ENCODE measurements at regions not wholly inside any gene's neighbourhood (a gene's known extent, or its start where the extent isn't known, plus 50 kb on each side); places are given as distances from the start of the nearest gene placed in this dataset.
"Not testable (repeated sequence)": the region's sequence is repeated elsewhere in the genome, so short reads cannot be mapped to it uniquely, and the experiment has no call there.

GRCh38 chr10:2340831-2341647, 603.7 kb upstream of the ADARB2 start:
- DNase-seq (ENCODE audit: low spot score), result no peak

GRCh38 chr10:2335626-2336025, 598.3 kb upstream of the ADARB2 start:
- no peak for DNase-seq (ENCODE audit: low spot score)

DNA sequence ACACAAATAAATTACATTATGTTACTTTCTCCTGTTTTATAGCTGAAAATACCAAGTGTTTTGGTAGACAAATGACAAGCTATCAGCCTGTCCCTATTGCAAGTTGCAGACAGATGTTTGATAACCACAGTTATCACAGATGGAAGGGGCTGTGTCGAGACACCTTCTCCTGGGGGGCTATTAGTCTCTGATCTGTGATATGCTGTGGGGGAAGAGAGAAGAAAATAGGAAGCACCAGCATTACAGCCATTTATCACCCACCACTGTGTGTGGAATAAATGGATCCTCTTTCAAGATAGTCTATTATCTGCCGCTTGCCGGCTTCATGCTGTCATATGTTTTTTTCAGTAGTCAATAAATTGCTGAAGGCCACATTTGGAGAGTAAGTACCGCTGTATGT, 597.2 kb upstream of the ADARB2 start:
- no peak for DNase-seq (ENCODE audit: low spot score)

GRCh38 chr10:2329082-2329481, 591.8 kb upstream of the ADARB2 start:
- DNase-seq (ENCODE audit: low spot score), result no peak

DNA sequence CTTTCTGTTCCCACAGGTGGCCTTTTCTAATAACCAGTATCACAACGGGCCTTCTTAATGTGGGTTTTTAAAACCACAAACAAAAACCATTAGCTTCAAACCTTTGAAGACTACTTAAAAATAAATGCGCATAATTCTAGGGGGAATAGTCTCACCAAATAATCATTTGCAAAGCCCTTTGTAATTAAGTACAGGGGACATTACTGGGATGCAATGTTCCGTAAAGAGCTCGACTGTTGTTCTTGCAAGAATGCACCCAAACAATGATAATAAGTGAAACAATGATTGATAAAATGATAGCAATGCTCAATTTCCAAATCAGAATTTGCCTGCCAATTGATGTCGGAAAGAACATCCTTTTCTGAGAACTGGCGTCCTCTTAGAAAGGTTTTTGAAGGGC, 589.1 kb upstream of the ADARB2 start:
- DNase-seq (ENCODE audit: low spot score), result no peak

- not testable (repeated sequence) for DNase-seq (ENCODE audit: low spot score)
Measured at GRCh38 chr10:2315045-2315485, 577.7 kb upstream of the ADARB2 start.

DNA sequence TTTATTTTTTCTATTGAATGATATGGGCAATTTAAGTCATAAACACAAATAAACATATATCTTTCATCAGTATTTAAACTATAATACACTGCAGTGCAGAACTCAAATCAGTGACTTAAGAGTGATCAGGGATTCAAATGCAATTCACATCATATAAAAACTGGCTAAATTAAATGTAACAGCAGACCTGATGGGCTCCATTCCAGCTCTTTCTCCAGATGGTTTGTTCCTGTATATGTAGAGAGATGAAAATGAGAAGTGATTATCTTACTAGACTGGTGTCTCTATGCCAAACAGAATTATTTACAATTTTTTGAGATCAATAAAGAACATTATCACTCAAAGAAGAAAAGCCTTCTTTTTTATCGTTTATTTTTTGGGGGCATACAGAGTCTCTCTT, 568.8 kb upstream of the ADARB2 start:
- DNase-seq (ENCODE audit: low spot score), result no peak

DNA sequence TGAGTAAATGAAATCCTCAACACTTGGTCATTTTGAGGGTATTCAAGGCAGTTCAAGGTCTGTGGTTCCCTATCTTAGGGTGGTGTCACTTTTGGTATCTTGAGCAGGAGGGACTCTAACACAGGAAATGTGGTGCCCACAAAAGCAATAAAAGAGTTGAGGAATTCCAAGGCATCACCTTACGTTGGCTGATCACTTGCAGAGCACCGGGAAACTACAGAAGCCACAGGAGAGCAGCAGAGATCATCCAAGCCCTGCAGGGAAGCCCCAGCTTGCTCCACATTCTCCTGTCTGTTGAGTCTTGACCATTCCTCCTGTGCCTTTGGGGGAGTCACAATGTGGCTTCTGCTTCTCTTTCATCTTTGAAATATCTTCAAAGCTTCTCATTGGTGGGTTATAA, 565.8 kb upstream of the ADARB2 start:
- no peak for DNase-seq (ENCODE audit: low spot score)

DNA sequence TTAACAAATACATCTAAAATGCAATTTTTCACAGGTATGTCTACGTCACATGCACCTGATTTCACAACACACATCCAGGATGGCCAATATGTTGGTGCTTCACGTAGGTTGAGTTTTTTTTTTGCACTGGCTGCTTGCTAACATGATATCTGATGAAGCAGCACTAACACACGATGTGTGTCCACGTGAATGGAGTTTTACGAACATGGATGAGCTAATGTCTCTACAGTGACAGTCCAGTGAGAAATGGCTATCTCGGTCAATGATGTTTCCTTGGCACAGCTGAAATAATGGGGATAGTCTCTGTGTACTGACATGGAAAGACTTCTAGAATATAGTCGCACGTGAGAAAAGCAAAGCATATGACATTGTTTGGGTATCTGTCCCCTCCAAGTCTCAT, 563.9 kb upstream of the ADARB2 start:
- DNase-seq (ENCODE audit: low spot score), result no peak

GRCh38 chr10:2300231-2300630, 562.9 kb upstream of the ADARB2 start:
- no peak for DNase-seq (ENCODE audit: low spot score)

- DNase-seq (ENCODE audit: low spot score), result no peak
Measured at GRCh38 chr10:2296179-2296891, 559.0 kb upstream of the ADARB2 start.

DNA sequence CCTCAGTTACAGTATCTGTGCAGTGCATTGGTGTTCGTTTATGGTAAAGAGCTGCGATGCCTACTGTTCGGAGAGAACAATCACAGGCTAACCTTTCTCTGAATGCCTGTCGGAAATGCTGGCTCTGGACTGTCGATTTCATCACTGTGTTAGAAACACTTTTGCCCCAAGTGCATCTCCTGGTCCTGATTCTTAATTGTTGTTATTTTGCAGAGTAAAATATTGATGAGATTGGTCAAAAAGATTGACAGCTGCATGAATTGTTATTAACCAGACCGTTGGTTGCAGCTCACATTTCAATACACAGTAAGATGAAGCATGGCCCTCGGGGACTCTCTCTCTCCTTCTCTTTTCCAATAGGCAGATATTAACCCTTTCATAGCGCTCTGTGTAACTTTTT, 557.4 kb upstream of the ADARB2 start:
- no peak for DNase-seq (ENCODE audit: low spot score)

DNA sequence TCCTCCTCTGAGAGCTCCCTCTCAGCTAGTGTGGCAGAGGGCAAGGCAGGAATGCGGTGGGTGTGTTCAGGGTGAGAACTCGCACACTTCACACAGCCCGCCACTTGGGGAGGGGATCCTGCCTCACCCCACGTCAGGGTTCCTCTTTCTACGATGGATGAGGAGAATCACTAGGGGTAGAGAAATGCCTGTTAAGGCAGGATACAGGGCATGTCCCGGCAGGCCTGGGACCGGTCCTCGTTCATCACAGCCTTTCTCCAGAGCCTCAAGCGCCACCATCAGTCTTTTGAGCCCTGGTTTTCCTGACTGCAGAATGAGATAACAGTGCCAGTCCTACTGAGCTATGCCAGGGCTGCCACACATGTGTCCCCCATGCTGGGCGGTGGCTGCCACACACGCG, 546.7 kb upstream of the ADARB2 start:
- no peak for DNase-seq (ENCODE audit: low spot score)

GRCh38 chr10:2282202-2282601, 544.9 kb upstream of the ADARB2 start:
- no peak for DNase-seq (ENCODE audit: low spot score)

DNA sequence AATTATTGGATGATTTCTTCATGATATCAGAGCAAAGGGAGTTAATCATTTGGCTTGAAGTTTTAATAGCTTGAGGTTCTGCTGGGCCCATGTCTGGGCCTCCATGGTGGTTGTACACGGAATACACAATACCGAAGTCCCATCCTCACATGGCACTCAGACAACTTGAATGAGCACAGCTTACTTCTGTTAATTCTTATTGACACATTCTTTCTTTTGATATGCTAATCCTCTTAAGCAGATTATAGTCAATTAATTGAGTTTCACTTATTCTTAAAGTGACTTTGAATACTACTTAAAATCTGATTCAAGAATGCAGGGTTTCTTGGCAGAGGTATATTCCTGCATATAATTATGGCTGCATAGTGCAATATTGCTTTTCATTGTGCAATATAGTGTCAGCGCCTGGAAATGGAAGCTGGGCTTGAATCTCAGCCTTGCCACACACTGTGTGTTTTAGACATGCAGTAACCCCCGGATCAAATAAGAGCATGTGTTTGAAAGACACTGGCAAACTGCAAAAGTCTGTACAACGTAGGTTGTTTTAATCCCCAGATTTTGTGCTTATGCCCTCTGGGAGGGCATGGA, 543.5 kb upstream of the ADARB2 start:
- DNase-seq (ENCODE audit: low spot score), result no peak

- no peak for DNase-seq (ENCODE audit: low spot score)
Measured at GRCh38 chr10:2279711-2280110, 542.4 kb upstream of the ADARB2 start.

DNA sequence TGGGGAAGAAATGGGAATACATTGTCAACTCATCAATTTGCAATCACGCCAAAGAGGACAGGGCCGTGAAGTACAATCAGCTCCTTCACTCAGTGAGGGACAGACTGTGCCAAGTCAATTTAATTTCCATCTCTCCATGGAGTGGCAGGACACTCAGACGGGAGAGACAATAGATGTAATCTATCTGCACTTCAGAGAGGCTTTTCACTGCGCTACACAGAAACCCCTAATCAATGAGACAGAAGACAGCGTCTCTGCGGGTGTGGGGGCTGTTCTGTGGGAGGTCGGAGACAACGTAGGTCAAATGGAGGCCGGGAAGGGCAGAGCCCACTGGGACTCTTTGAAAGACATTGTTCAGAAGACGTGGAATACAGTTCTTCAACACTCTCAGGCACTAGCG, 541.0 kb upstream of the ADARB2 start:
- DNase-seq (ENCODE audit: low spot score), result no peak

DNA sequence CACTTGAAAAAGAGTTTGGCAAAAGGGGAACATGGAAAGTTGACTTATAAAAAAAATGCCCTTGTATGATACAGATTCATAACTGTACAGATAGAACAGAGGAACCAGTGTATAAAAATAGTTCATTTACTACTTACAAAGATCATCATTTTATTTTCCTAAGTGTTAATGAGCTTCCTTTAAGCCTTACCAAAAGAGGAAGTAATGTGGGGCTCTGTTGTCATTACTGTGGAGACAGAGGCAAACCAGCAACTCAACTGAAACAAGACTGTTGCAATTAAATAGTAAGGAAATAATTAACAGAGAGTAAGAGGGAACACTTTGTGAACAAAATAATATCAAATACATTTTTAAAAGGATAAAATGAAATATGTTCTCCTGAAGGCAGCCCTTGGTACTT, 526.2 kb upstream of the ADARB2 start:
- no peak for DNase-seq (ENCODE audit: low spot score)

- no peak for DNase-seq (ENCODE audit: low spot score)
Measured at GRCh38 chr10:2262878-2263277, 525.6 kb upstream of the ADARB2 start.

DNA sequence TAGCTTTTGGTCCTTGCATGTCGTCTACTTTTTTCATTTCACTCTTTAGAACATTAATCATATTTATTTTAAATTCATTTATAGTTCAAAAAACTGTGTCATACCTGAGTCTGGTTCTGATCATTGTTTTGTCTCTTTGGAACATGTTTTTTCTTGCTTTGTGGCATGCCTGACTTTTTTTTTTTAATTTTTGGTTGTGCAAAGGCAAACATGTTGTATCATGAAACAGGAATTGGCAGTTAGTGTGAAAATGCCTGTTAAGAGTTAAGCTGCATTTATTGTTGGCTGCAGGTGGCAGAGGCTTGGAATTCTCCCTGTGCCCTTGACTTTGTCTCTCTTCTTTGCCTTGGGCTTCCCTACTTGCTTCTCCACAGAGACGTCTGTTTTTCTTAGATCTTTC, 525.0 kb upstream of the ADARB2 start:
- no peak for DNase-seq (ENCODE audit: low spot score)

- DNase-seq (ENCODE audit: low spot score), result no peak
Measured at GRCh38 chr10:2256241-2256640, 518.9 kb upstream of the ADARB2 start.

DNA sequence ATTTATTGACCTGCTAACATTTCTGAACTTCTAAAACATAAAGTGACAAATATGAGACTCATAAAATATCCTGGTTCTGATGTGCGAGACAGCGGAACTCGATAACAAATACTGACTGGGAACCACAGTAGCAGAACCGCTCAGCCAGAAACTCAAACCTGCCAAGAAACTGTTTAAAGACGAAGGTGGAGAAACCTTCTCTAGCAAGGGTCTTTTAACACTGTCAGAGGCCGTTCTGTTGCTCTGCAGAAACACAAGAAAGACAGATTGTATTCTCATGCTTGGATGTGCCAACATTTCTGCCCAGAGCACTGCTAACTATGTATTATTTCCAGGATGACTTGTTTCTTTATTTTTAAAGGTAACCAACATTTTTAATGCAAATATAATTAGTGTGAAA, 514.8 kb upstream of the ADARB2 start:
- DNase-seq (ENCODE audit: low spot score), result no peak

DNA sequence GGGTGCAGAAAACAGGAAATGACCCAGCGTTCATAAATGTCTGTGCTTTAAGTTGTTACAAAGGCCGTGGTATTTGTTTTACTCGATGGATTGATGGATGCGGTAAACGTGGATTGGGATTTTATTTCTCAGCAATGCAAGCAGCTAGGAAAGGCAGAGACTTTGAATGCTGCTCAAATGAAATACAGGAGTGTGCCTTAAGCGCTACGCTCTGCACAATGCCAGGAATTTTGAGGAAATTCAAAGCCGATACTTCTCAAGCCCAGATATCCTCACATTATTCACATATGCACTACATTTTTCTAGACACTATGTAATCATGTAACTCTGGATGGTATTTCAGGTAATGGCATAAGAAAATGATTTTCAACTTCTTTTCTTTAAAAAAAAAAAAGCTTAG, 514.3 kb upstream of the ADARB2 start:
- DNase-seq (ENCODE audit: low spot score), result no peak

Measured in germinal center (tissue), 1 donor.